H1 (cell line): ENCODE measurements at regions not wholly inside any gene's neighbourhood (a gene's known extent, or its start where the extent isn't known, plus 50 kb on each side); places are given as distances from the start of the nearest gene placed in this dataset.

ENCODE experiments used
- CTCF ChIA-PET: fragments of 300-600 bp; sonication (Branson Sonifier 250); formaldehyde crosslinking; loops from one replicate; lab custom pipeline; 2021; ENCODE audit not compliant: partially characterized antibody; lab: Charles Lee
- POLR2A ChIA-PET: fragments of 300-600 bp; sonication (Branson Sonifier 250); formaldehyde crosslinking; loops from one replicate; lab custom pipeline; 2021; ENCODE audit warnings: inconsistent platforms; ENCODE audit not compliant: partially characterized antibody; lab: Charles Lee
- DNase-seq, 2 experiments: peaks; one replicate each; pipeline versions ENCODE4 v3.0.0 to v3.0.0-alpha.2; 2010 to 2022; ENCODE audit warnings: low spot score in 2 of 2, low read depth in 1 of 2, mixed read lengths in 1 of 2
- FAIRE-seq: peaks from 2 replicates; lab custom pipeline; 2011; peaks lifted over from hg19 to GRCh38; lab: Jason Lieb, UNC
- H2AFZ ChIP-seq: 2 replicates; pipeline ENCODE4 v1.8.1; 2012; ENCODE audit warnings: low read length, inconsistent platforms
- H2AK5ac ChIP-seq: 2 replicates; pipeline ENCODE4 v1.6.1; 2013; ENCODE audit warnings: low read depth, low read length
- H2BK120ac ChIP-seq: replicated peaks from 2 replicates; pipeline ENCODE3; 2013; ENCODE audit warnings: low read depth, low read length, inconsistent platforms
- H2BK12ac ChIP-seq: 2 replicates; pipeline ENCODE4 v1.6.1; 2013; ENCODE audit warnings: low read depth, low read length
- H2BK15ac ChIP-seq: 2 replicates; pipeline ENCODE4 v1.6.1; 2013; ENCODE audit warnings: low read length
- H2BK20ac ChIP-seq: 2 replicates; pipeline ENCODE4 v1.6.1; 2013; ENCODE audit warnings: low read length
- H2BK5ac ChIP-seq: 2 replicates; pipeline ENCODE4 v1.6.1; 2013; ENCODE audit warnings: low read depth, low read length
- H3K14ac ChIP-seq: 2 replicates; pipeline ENCODE4 v1.6.1; 2013; ENCODE audit warnings: inconsistent platforms; ENCODE audit not compliant: insufficient read length
- H3K18ac ChIP-seq: 2 replicates; pipeline ENCODE4 v1.6.1; 2013; ENCODE audit warnings: low read length; ENCODE audit errors: extremely low read depth
- H3K23ac ChIP-seq: 2 replicates; pipeline ENCODE4 v1.6.1; 2013; ENCODE audit warnings: inconsistent platforms; ENCODE audit not compliant: insufficient read length
- H3K23me2 ChIP-seq: 2 replicates; pipeline ENCODE4 v1.6.1; 2013; ENCODE audit warnings: low read depth, low read length
- H3K27ac ChIP-seq: 2 replicates; pipeline ENCODE4 v1.6.1; 2011; ENCODE audit warnings: low read depth, low read length, inconsistent platforms
- H3K27me3 ChIP-seq, 4 experiments: replicated peaks in 1 of 4; 1 replicate in 1 of 4; 2 replicates in 3 of 4; pipeline versions ENCODE4 v1.6.1 to v1.8.1; 2011 to 2013; ENCODE audit warnings: low read length in 3 of 4, mild to moderate bottlenecking in 3 of 4, inconsistent platforms in 2 of 4, mixed read lengths in 2 of 4, moderate library complexity in 1 of 4; ENCODE audit not compliant: control insufficient read depth in 3 of 4, insufficient read depth in 3 of 4; ENCODE audit errors: extremely low read depth in 1 of 4
- H3K36me3 ChIP-seq, 4 experiments: 2 replicates each; pipeline versions ENCODE4 v1.6.1 to v1.8.1; 2011 to 2013; ENCODE audit warnings: mild to moderate bottlenecking in 4 of 4, low read length in 3 of 4, moderate library complexity in 2 of 4, control low read depth in 1 of 4, inconsistent platforms in 1 of 4; ENCODE audit not compliant: insufficient read depth in 4 of 4, control insufficient read depth in 2 of 4
- H3K4ac ChIP-seq: replicated peaks from 2 replicates; pipeline ENCODE3; 2013; ENCODE audit warnings: low read length, low read depth, mixed read lengths, inconsistent platforms; ENCODE audit not compliant: insufficient read length
- H3K4me1 ChIP-seq, 4 experiments: replicated peaks in 1 of 4; 1 replicate in 1 of 4; 2 replicates in 3 of 4; pipeline versions ENCODE4 v1.6.1 to v1.8.1; 2011 to 2013; ENCODE audit warnings: low read length in 3 of 4, inconsistent platforms in 2 of 4, mixed read lengths in 1 of 4; ENCODE audit not compliant: insufficient read depth in 4 of 4, control insufficient read depth in 3 of 4
- H3K4me2 ChIP-seq, 2 experiments: 2 replicates each; pipeline versions ENCODE4 v1.6.1 to v1.8.1; 2011 to 2013; ENCODE audit warnings: low read depth in 2 of 2, low read length in 2 of 2, control low read depth in 1 of 2, inconsistent platforms in 1 of 2, mild to moderate bottlenecking in 1 of 2; ENCODE audit not compliant: insufficient read depth in 1 of 2
- H3K4me3 ChIP-seq, 4 experiments: fragments of 200-600, 300-600 bp in 1 of 4; sonication (generic), shearing (Covaris generic), sonication (Bioruptor Twin) in 1 of 4; 2 replicates each; pipeline versions ENCODE4 v1.5.1 to v1.8.1; 2011 to 2016; ENCODE audit warnings: low read length in 4 of 4, low read depth in 3 of 4, control low read depth in 2 of 4, inconsistent platforms in 2 of 4, mild to moderate bottlenecking in 2 of 4, mixed read lengths in 1 of 4, moderate library complexity in 1 of 4; ENCODE audit not compliant: insufficient read depth in 2 of 4; ENCODE audit errors: extremely low read depth in 1 of 4
- H3K56ac ChIP-seq: replicated peaks from 2 replicates; pipeline ENCODE3; 2013; ENCODE audit warnings: low read depth, mild to moderate bottlenecking, mixed read lengths, low read length, inconsistent platforms; ENCODE audit not compliant: insufficient read length
- H3K79me1 ChIP-seq: 2 replicates; pipeline ENCODE4 v1.6.1; 2013; ENCODE audit warnings: low read depth, low read length, control low read depth
- H3K79me2 ChIP-seq, 2 experiments: 2 replicates each; pipeline versions ENCODE4 v1.6.1 to v1.8.1; 2012 to 2013; ENCODE audit warnings: low read length in 2 of 2, mild to moderate bottlenecking in 2 of 2, inconsistent platforms in 1 of 2; ENCODE audit not compliant: insufficient read depth in 2 of 2, control insufficient read depth in 1 of 2
- H3K9ac ChIP-seq, 4 experiments: replicated peaks in 1 of 4; 1 replicate in 1 of 4; 2 replicates in 3 of 4; pipeline versions ENCODE4 v1.6.1 to v1.8.1; 2011 to 2013; ENCODE audit warnings: low read depth in 3 of 4, low read length in 3 of 4, control low read depth in 2 of 4, mild to moderate bottlenecking in 2 of 4, moderate library complexity in 2 of 4, inconsistent platforms in 1 of 4; ENCODE audit errors: extremely low read depth in 1 of 4
- H3K9me3 ChIP-seq, 2 experiments: 2 replicates each; pipeline versions ENCODE4 v1.6.1 to v1.8.1; 2012 to 2013; ENCODE audit warnings: mild to moderate bottlenecking in 2 of 2, moderate library complexity in 2 of 2, control low read depth in 1 of 2, inconsistent platforms in 1 of 2, low read depth in 1 of 2, low read length in 1 of 2, mixed read lengths in 1 of 2; ENCODE audit not compliant: insufficient read depth in 2 of 2
- H4K20me1 ChIP-seq, 2 experiments: replicated peaks in 1 of 2; 2 replicates each; pipeline versions ENCODE3 to v1.8.1; 2011 to 2013; ENCODE audit warnings: inconsistent platforms in 2 of 2, low read length in 2 of 2, mild to moderate bottlenecking in 1 of 2; ENCODE audit not compliant: insufficient read depth in 2 of 2, control insufficient read depth in 1 of 2
- H4K5ac ChIP-seq: 2 replicates; pipeline ENCODE4 v1.6.1; 2013; ENCODE audit warnings: low read length, low read depth, mixed read lengths, inconsistent platforms; ENCODE audit not compliant: insufficient read length
- H4K8ac ChIP-seq: 2 replicates; pipeline ENCODE4 v1.8.0; 2013; ENCODE audit warnings: mild to moderate bottlenecking, moderate library complexity, low read length, inconsistent platforms; ENCODE audit not compliant: insufficient read depth; ENCODE audit errors: extremely low read depth
- H4K91ac ChIP-seq: replicated peaks from 2 replicates; pipeline ENCODE3; 2013; ENCODE audit warnings: low read length, mixed read lengths, inconsistent platforms; ENCODE audit not compliant: insufficient read length
- ATF3 ChIP-seq: IDR thresholded peaks from 2 replicates; pipeline ENCODE4 v1.6.1; 2011; ENCODE audit warnings: low read depth, mild to moderate bottlenecking, low read length; ENCODE audit not compliant: insufficient read depth
- CBX8 ChIP-seq: fragments of 300-800, 300-1000 bp; sonication (generic); IDR thresholded peaks from 2 replicates; pipeline ENCODE4 v1.7.1; 2016; ENCODE audit warnings: low read depth, low read length, borderline replicate concordance
- FOSL1 ChIP-seq: IDR thresholded peaks from 2 replicates; pipeline ENCODE4 v1.6.1; 2011; ENCODE audit warnings: mild to moderate bottlenecking, low read depth, low read length, moderate library complexity; ENCODE audit not compliant: insufficient read depth
- GABPA ChIP-seq: IDR thresholded peaks from 2 replicates; pipeline ENCODE4 v1.6.1; 2011; ENCODE audit warnings: mild to moderate bottlenecking, low read length, moderate library complexity, borderline replicate concordance; ENCODE audit not compliant: insufficient read depth
- GTF2F1 ChIP-seq: IDR thresholded peaks from 2 replicates; pipeline ENCODE4 v1.6.1; 2012; ENCODE audit warnings: low read depth, low read length, improper control_type of control experiment, borderline replicate concordance
- KDM5A ChIP-seq: fragments of 200-600 bp; IDR thresholded peaks from 2 replicates; pipeline ENCODE4 v1.7.1; 2012; ENCODE audit warnings: mild to moderate bottlenecking, low read length, inconsistent platforms, mixed read lengths
- MAFK ChIP-seq: IDR thresholded peaks from 2 replicates; pipeline ENCODE4 v1.6.1; 2012; ENCODE audit warnings: low read depth, mild to moderate bottlenecking, improper control_type of control experiment, low read length
- RFX5 ChIP-seq: IDR thresholded peaks from 2 replicates; pipeline ENCODE4 v1.6.1; 2011; ENCODE audit warnings: low read depth, low read length, improper control_type of control experiment, borderline replicate concordance
- SUZ12 ChIP-seq: fragments of 200-600 bp; sonication (generic); IDR thresholded peaks from 2 replicates; pipeline ENCODE4 v1.6.1; 2012; ENCODE audit warnings: mild to moderate bottlenecking, inconsistent platforms, low read length, moderate library complexity, mixed read lengths
- TAF1 ChIP-seq: IDR thresholded peaks from 2 replicates; pipeline ENCODE4 v1.6.1; 2011; ENCODE audit warnings: mild to moderate bottlenecking, low read depth, low read length
- USF2 ChIP-seq: IDR thresholded peaks from 2 replicates; pipeline ENCODE4 v1.6.1; 2011; ENCODE audit warnings: low read length, improper control_type of control experiment
- WGBS, 2 experiments: shearing (Covaris generic) in 1 of 2; methylation state at CpG; one replicate each; pipeline versions ENCODE4 v1.1.6 to v1.1.7; 2013 to 2015; ENCODE audit warnings: low lambda C conversion rate in 2 of 2, mixed read lengths in 2 of 2, inconsistent platforms in 1 of 2, low coverage in 1 of 2, missing lambda C conversion rate in 1 of 2; ENCODE audit not compliant: insufficient replicate concordance in 2 of 2, insufficient coverage in 1 of 2, insufficient read length in 1 of 2; ENCODE audit errors: extremely low coverage in 1 of 2, missing lambda C conversion rate in 1 of 2; 5-methylcytosine and 5-hydroxymethylcytosine counted together

DNA sequence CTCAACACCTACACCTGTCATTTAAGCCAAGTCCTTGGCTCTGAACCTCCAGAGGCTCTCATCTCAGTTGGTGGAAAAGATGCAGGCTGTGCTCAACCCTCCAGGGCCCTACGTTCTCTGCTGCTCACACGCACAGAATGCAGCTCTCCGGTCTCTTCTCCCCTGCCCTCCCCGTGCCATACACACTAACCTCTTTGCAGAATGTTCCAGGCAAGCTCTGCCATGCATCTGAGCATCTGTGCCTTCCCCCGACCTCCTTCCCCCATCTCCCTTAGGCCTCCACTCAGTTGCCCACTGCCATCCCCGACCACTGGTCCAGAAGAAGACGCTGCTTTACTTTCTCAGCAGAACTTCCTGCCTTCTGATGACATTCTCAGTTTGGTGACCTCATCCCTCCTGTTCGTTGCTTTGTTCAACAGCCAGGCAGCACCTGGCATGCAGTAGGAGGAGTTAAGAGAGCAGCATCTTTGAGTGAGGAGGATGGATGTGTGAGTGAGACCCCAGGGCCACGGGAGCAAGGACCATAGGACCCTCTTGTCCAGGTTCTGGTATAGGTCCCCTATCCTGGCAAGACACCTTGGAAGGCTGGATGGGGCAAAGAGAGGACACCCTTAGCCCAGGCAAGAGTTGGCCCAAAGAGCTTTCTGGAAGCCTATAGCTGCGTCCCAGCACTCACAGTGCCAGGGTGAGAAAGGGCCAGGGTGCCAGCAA is 598.0 kb downstream of the BRD1 start:
- no peaks in the 10 kb centered on the region for H3K36me3 ChIP-seq
- FAIRE-seq (no peak), DNase-seq (no peak)
- ChIA-PET CTCF (interaction anchor here (3.2 kb wide), 1 partner anchor 60 kb away, joined by 8 read pairs; no protein-coding TSS in a partner anchor), POLR2A (no interaction called here)
- no peak overlapping the region for H3K18ac ChIP-seq
- no peak overlapping the region for H2AFZ ChIP-seq
- H4K5ac ChIP-seq = no peak overlapping the region
- no peak overlapping the region for H2BK5ac ChIP-seq
- no peak overlapping the region for H2BK20ac ChIP-seq
- no peak overlapping the region for H3K4me2 ChIP-seq
- H3K79me1 ChIP-seq = no peaks in the 10 kb centered on the region
- no peaks in the 10 kb centered on the region for H3K79me2 ChIP-seq
- 77% methylated on average over 10 of the region's 10 CpGs; no CpG with 5 or more reads in 1 of the 2 experiments for WGBS, 2 experiments
- H2BK120ac ChIP-seq = no peak overlapping the region
- H3K9ac ChIP-seq = no peak overlapping the region; a peak in 1 of 7 replicates
- H3K23ac ChIP-seq = no peak overlapping the region
- H4K91ac ChIP-seq = no peak overlapping the region
- H3K4ac ChIP-seq = no peak overlapping the region
- H3K27ac ChIP-seq = no peak overlapping the region
- no peaks in the 10 kb centered on the region for H3K27me3 ChIP-seq
- no peaks in the 10 kb centered on the region for H3K23me2 ChIP-seq
- H2BK12ac ChIP-seq = no peak overlapping the region
- H2AK5ac ChIP-seq = no peak overlapping the region
- H3K14ac ChIP-seq = no peak overlapping the region
- H4K8ac ChIP-seq = no peak overlapping the region
- H3K4me1 ChIP-seq = no peaks in the 10 kb centered on the region; a peak in 1 of 7 replicates
- H3K9me3 ChIP-seq = no peaks in the 10 kb centered on the region
- H4K20me1 ChIP-seq = peaks cover 0 to 1% of the 10 kb centered on the region in 2 experiments
- H3K4me3 ChIP-seq = no peak overlapping the region
- no peak overlapping the region for H2BK15ac ChIP-seq
- no peak overlapping the region for H3K56ac ChIP-seq
- TF ChIP-seq CBX8 (no peak), TAF1 (no peak), ATF3 (no peak), FOSL1 (no peak), GABPA (no peak), USF2 (no peak), RFX5 (no peak), GTF2F1 (no peak), KDM5A (no peak), MAFK (no peak), SUZ12 (no peak)
